ENCODE measurements at regions not wholly inside any gene's neighbourhood (a gene's known extent, or its start where the extent isn't known, plus 50 kb on each side); places are given as distances from the start of the nearest gene placed in this dataset.

GRCh38 chr10:108989976-108990375, 933.3 kb downstream of the XPNPEP1 start:
- H3K4me3 ChIP-seq (ENCODE audit: low read depth in 2 of 2, low read length in 2 of 2), result no peak overlapping the region
- no peaks in the 10 kb centered on the region for H3K9me3 ChIP-seq (ENCODE audit: control insufficient read depth, insufficient read depth, low read depth, low read length)
- no peak overlapping the region for H3K27ac ChIP-seq (ENCODE audit: low read length)
- ChIA-PET CTCF (no interaction called here), POLR2A (no interaction called here)
- DNase-seq (ENCODE audit: low read depth, low spot score) (no peak), ATAC-seq (no peak)
- BruUV-seq (replicated peaks), result no TSS peak
- TF ChIP-seq SIN3A (IDR thresholded peaks at IDR 0.05; ENCODE audit: borderline replicate concordance, insufficient read depth, low read depth, low read length) (no peak), CTCF (IDR thresholded peaks at IDR 0.05) (no peak), TCF7L2 (IDR thresholded peaks at IDR 0.05; ENCODE audit: low read depth, low read length) (no peak), POLR2AphosphoS5 (IDR thresholded peaks at IDR 0.05; ENCODE audit: low read depth, low read length) (no peak), REST (IDR thresholded peaks at IDR 0.05; ENCODE audit: insufficient read depth in 1 of 2, low read depth in 2 of 2, low read length in 1 of 2) (no peak)
- in situ Hi-C loops (cut with HindIII; ENCODE audit: low pct_unique_long_range_greater_than_20kb, low sequenced_read_pairs), result no loop called here
- no peaks in the 10 kb centered on the region for H3K36me3 ChIP-seq (ENCODE audit: control insufficient read depth, insufficient read depth, low read length)
- no peaks in the 10 kb centered on the region for H3K27me3 ChIP-seq (ENCODE audit: control insufficient read depth, insufficient read depth, low read length)
- intact Hi-C loops (cut with micrococcal nuclease; ENCODE audit: unreplicated experiment), result no loop called here
- H3K4me1 ChIP-seq (ENCODE audit: control insufficient read depth, insufficient read depth, low read length), result no peaks in the 10 kb centered on the region

- BruUV-seq (replicated peaks), result no TSS peak
- Histone ChIP-seq H3K27ac (ENCODE audit: low read length) (no peak overlapping the region), H3K27me3 (ENCODE audit: control insufficient read depth, insufficient read depth, low read length) (no peaks in the 10 kb centered on the region), H3K4me1 (ENCODE audit: control insufficient read depth, insufficient read depth, low read length) (no peaks in the 10 kb centered on the region), H3K9me3 (ENCODE audit: control insufficient read depth, insufficient read depth, low read depth, low read length) (no peaks in the 10 kb centered on the region), H3K36me3 (ENCODE audit: control insufficient read depth, insufficient read depth, low read length) (no peaks in the 10 kb centered on the region), H3K4me3 (ENCODE audit: low read depth in 2 of 2, low read length in 2 of 2) (no peak overlapping the region)
- intact Hi-C loops (cut with micrococcal nuclease; ENCODE audit: unreplicated experiment), result no loop called here
- DNase-seq (ENCODE audit: low read depth, low spot score) (no peak), ATAC-seq (no peak)
- ChIA-PET CTCF (no interaction called here), POLR2A (no interaction called here)
- in situ Hi-C loops (cut with HindIII; ENCODE audit: low pct_unique_long_range_greater_than_20kb, low sequenced_read_pairs), result no loop called here
- TF ChIP-seq TCF7L2 (IDR thresholded peaks at IDR 0.05; ENCODE audit: low read depth, low read length), result no peak
- TF ChIP-seq SIN3A (IDR thresholded peaks at IDR 0.05; ENCODE audit: borderline replicate concordance, insufficient read depth, low read depth, low read length), result no peak
- no peak for TF ChIP-seq CTCF (IDR thresholded peaks at IDR 0.05)
- no peak for TF ChIP-seq POLR2AphosphoS5 (IDR thresholded peaks at IDR 0.05; ENCODE audit: low read depth, low read length)
- no peak for TF ChIP-seq REST (IDR thresholded peaks at IDR 0.05; ENCODE audit: insufficient read depth in 1 of 2, low read depth in 2 of 2, low read length in 1 of 2)
Measured at GRCh38 chr10:108982159-108982558, 941.2 kb downstream of the XPNPEP1 start.

Measured in Panc1 (cell line).